Activated T-cell treated with anti-CD3 and anti-CD28 coated beads, Interleukin-2, amount 50 U/mL, for 72 hours (primary cell): ENCODE measurements at regions not wholly inside any gene's neighbourhood (a gene's known extent, or its start where the extent isn't known, plus 50 kb on each side); places are given as distances from the start of the nearest gene placed in this dataset.

Experiments
- ATAC-seq, 2 donors: fragments of 150-1000 bp; cut with Tn5 transposase; replicated peaks in 1 of 2; 2 replicates each; pipeline ENCODE4 v1.10.0; 2021; ENCODE audit warnings: moderate library complexity in 2 of 2, mild to moderate bottlenecking in 1 of 2
- DNase-seq, 2 donors: peaks; one replicate each; pipeline ENCODE4 v3.0.0; 2021 to 2022; ENCODE audit warnings: mixed read lengths in 1 of 2
- H3K27ac Mint-ChIP-seq: one replicate; pipeline ENCODE4 v1.8.0; 2022; ENCODE audit warnings: mild to moderate bottlenecking, moderate library complexity, mixed read lengths
- H3K27me3 Mint-ChIP-seq: one replicate; pipeline ENCODE4 v1.8.0; 2022; ENCODE audit warnings: low read depth, mixed read lengths
- H3K36me3 Mint-ChIP-seq, 2 donors: one replicate each; pipeline ENCODE4 v1.8.0; 2022; ENCODE audit warnings: mixed read lengths in 2 of 2, mild to moderate bottlenecking in 1 of 2; ENCODE audit not compliant: insufficient read depth in 2 of 2
- H3K4me1 Mint-ChIP-seq: one replicate; pipeline ENCODE4 v1.8.0; 2022; ENCODE audit warnings: low read depth, mixed read lengths
- H3K4me3 Mint-ChIP-seq, 2 donors: one replicate each; pipeline ENCODE4 v1.8.0; 2022; ENCODE audit warnings: mild to moderate bottlenecking in 2 of 2, mixed read lengths in 2 of 2, moderate library complexity in 2 of 2
- H3K9me3 Mint-ChIP-seq, 2 donors: one replicate each; pipeline ENCODE4 v1.8.0; 2022; ENCODE audit warnings: mixed read lengths in 2 of 2

DNA sequence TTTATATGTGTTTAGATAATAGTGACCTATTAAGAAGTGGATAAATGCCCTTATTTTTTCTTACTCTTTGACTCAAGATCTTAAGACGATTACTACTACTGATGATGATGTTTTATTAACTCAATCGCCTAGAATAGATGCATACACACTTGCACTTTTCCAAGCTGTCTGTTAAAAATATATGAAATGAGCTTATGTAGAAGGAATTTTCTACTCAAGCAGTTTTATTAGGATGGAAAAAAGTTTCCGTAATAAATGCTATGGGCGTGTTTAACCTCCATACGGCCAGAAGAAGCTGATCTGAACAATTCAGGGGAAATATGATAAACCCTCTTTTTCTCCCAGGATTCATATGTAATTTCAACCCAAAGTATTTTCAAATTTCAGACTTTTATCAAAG, 455.7 kb upstream of the MPDZ start:
- H3K36me3 Mint-ChIP-seq: peaks cover 0 to 3% of the 10 kb centered on the region in 2 donors
- no peaks in the 10 kb centered on the region for H3K4me1 Mint-ChIP-seq
- ATAC-seq (no peak), DNase-seq (no peak)
- peaks cover 4 to 7% of the 10 kb centered on the region in 2 donors for H3K9me3 Mint-ChIP-seq
- no peaks in the 10 kb centered on the region for H3K27me3 Mint-ChIP-seq
- H3K27ac Mint-ChIP-seq: no peak overlapping the region
- no peak overlapping the region for H3K4me3 Mint-ChIP-seq

DNA sequence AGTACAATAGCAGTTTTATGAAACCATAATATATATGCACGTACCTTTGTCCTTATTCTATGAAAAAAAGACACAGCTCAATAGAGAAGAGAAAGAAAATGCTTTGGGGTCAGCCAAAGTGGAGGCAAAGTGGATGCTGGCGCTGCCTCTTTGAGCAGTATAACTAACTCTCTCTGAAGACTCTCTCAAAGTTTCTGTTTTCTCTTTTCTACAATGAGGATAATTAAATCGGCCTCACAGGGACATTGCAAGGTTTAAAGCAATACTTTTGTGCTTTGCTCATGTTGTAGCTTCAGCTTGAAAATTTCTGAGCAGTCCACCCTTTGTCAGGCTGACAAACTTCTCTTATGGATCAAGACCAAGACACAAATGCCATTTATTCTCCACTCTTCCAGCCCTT, 455.1 kb upstream of the MPDZ start:
- no peaks in the 10 kb centered on the region for H3K4me1 Mint-ChIP-seq
- H3K27ac Mint-ChIP-seq: no peak overlapping the region
- ATAC-seq: no peak
- peaks cover 0 to 3% of the 10 kb centered on the region in 2 donors for H3K36me3 Mint-ChIP-seq
- no peak overlapping the region for H3K4me3 Mint-ChIP-seq
- no peak for DNase-seq
- peaks cover 4 to 5% of the 10 kb centered on the region in 2 donors for H3K9me3 Mint-ChIP-seq
- H3K27me3 Mint-ChIP-seq: no peaks in the 10 kb centered on the region

DNA sequence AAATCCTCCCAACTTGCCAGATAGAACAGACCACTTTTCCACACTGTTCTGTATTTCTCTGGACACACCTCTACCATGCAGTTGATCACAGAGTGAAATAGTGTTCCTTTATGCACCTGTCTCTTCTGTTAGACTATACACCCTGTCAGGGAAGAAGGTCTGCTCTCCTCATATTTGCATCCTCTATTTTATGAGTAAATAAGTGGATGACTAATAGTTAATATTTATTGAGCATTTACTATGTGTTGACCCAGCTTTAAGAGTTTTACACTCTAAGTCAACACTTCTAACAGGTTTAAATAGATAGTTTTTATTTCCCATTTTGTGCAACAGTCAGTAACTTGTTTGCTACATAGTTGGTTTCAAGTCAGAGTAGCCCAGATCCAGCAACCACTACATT, 452.8 kb upstream of the MPDZ start:
- Mint-ChIP-seq H3K27ac (no peak overlapping the region), H3K4me3 (no peak overlapping the region), H3K27me3 (no peaks in the 10 kb centered on the region), H3K4me1 (no peaks in the 10 kb centered on the region), H3K9me3 (peaks cover 2 to 6% of the 10 kb centered on the region in 2 donors), H3K36me3 (peaks cover 0 to 1% of the 10 kb centered on the region in 2 donors)
- ATAC-seq (no peak), DNase-seq (no peak)

DNA sequence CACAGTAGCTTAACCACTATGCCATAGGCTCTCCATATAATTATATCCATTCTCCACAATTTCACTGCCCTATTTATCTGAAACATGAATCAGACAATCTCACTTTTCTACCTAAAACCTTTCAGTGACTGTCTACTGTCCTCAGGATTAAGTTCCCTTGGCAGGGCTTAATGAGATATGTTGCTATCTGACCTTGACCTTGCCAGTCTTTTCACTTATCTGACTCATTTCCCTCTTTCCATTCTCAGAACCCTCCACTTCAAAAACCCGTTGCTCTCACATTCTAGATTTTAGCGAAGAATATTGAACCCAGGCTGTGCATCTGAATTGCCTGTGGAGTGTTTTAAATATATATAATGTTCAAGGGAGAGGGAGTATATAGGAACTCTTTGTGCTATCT, 452.1 kb upstream of the MPDZ start:
- Mint-ChIP-seq H3K36me3 (peaks cover 0 to 1% of the 10 kb centered on the region in 2 donors), H3K9me3 (peaks cover 2 to 6% of the 10 kb centered on the region in 2 donors), H3K4me1 (no peaks in the 10 kb centered on the region), H3K4me3 (no peak overlapping the region), H3K27me3 (no peaks in the 10 kb centered on the region), H3K27ac (no peak overlapping the region)
- no peak for DNase-seq
- no peak for ATAC-seq

DNA sequence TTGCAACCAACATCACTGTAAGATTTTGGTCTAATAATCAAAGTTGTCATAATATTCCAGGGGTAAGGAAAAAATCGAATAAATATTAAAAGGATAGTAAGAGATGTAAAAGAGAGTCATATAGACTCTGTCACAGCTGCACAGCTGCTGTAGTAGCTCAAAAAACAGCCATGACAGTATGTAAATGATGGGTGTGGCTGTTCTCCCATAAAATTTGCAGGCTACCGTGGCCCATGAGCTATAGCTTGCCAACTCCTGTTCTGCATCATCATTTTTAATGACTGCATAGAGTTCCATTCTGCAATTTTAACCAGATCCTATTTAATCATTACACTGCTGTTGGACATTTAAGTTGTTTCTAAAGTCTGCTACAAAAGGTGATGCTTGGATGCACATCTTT, 450.5 kb upstream of the MPDZ start:
- Mint-ChIP-seq H3K4me1 (no peaks in the 10 kb centered on the region), H3K27me3 (no peaks in the 10 kb centered on the region)

DNA sequence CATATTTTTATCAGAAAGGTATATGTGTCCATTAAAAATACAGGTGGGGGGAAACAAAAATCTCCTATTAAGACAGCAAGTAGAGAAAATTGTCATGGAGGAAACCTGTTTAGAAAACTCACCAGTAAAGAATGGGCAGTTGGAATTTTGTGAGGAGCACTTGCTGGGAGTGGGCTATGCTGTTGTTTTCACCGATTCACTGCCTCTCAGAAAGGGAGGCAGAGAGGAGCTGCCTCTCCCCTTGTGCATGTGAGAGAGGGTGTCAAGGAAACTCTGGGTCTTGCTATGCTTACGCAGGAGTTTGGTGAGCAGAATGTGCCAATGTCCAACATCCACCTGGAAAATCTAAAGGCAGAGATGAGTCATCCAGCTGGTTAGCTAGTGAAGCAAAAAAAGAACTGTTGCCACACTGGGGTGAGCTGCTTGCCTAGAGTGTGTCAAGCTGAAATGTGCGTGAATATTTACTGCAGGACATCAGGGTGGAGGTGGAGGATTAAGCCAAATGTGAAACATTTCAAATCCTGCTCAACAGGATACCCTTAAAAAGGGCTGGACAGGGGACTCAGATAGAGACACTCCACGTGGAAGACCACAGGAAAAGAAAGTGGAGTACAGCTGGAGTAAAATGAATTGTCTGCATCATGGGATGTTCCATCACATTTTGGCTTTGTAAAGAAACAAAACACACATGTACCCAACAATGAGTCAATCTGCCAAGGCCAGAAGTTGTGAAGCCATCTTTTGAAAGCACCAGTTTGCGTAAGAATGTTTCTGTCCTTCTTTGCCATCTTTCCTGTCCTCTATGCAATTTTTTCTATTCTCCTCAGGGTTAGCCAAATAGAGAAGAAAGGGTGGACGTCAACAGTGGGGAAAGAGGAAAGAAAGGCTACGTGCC, 449.7 kb upstream of the MPDZ start:
- no peak for DNase-seq
- Mint-ChIP-seq H3K27me3 (no peaks in the 10 kb centered on the region), H3K27ac (no peak overlapping the region), H3K9me3 (peaks cover 2 to 6% of the 10 kb centered on the region in 2 donors), H3K36me3 (peaks cover 0 to 1% of the 10 kb centered on the region in 2 donors), H3K4me3 (no peak overlapping the region), H3K4me1 (no peaks in the 10 kb centered on the region)
- no peak for ATAC-seq

More for the DNA sequence above, 450.5 kb upstream of the MPDZ start:
- H3K36me3 Mint-ChIP-seq: peaks cover 0 to 1% of the 10 kb centered on the region in 2 donors
- H3K27ac Mint-ChIP-seq: no peak overlapping the region
- DNase-seq: no peak
- no peak for ATAC-seq
- H3K9me3 Mint-ChIP-seq: peaks cover 2 to 6% of the 10 kb centered on the region in 2 donors
- H3K4me3 Mint-ChIP-seq: no peak overlapping the region

DNA sequence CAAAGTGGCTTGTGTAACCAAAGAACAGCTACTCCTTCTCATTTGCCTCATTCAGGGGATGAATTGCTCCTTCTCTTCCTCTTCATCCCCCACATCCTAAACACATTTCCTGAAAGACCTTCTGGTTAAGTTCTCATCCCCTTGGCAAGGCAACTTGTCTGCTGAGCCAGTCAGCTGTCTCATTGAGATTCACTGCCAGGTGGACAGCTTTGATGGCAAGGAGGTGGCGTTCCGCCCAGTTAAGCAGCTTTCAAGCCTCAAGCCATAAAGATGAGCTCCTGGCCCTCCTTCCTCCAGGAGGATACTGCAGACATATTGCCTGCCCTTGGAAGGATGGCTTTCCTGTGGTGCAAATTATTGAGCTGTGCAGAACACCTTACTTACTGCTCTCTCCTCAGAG, 448.6 kb upstream of the MPDZ start:
- Mint-ChIP-seq H3K9me3 (peaks cover 5 to 8% of the 10 kb centered on the region in 2 donors), H3K4me1 (no peaks in the 10 kb centered on the region), H3K36me3 (peaks cover 0 to 1% of the 10 kb centered on the region in 2 donors), H3K4me3 (no peak overlapping the region), H3K27me3 (no peaks in the 10 kb centered on the region), H3K27ac (no peak overlapping the region)
- no peak for DNase-seq
- no peak for ATAC-seq

DNA sequence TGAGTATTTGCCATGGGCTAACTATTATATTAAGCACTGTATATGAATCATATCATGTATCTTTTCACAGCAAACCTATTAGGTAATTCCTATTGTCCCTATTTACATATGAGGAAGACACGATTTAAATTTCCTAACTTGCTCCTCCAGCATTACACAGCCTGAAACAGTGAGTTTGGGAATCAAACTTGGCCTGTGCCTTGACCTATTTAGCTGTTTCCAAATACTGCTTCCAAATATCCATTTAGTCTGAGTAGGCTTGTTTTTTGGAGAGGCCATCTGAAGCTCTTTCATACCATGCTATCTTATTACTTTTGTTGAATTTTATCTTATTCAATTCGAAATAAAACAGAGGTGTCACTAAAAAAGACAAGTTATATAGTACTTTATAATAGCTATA, 447.3 kb upstream of the MPDZ start:
- Mint-ChIP-seq H3K4me3 (no peak overlapping the region), H3K9me3 (peaks cover 4 to 9% of the 10 kb centered on the region in 2 donors), H3K4me1 (no peaks in the 10 kb centered on the region), H3K36me3 (peaks cover 0 to 1% of the 10 kb centered on the region in 2 donors), H3K27ac (no peak overlapping the region), H3K27me3 (no peaks in the 10 kb centered on the region)
- DNase-seq: no peak
- no peak for ATAC-seq

DNA sequence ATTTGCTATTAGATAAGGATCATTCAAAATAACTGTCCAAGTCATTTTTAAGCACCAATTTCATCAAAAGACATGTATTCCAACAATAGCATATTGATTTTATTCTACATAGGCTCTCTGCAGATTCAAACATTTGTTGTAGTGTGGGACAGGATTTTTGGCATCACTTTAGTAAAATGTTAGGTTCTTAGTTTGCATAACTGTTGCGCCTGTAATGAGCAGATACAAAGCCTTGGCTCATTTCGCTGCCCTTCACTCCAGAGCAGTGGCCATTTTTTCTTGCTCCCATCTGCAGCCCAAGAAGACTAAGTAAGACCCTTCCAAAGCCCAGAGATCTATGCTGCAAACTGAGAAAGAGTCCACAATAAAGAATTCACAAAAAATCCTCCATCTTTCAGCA, 446.0 kb upstream of the MPDZ start:
- peaks cover 4 to 5% of the 10 kb centered on the region in 2 donors for H3K9me3 Mint-ChIP-seq
- no peaks in the 10 kb centered on the region for H3K27me3 Mint-ChIP-seq
- DNase-seq (no peak), ATAC-seq (no peak)
- H3K36me3 Mint-ChIP-seq: peaks cover 0 to 1% of the 10 kb centered on the region in 2 donors
- no peaks in the 10 kb centered on the region for H3K4me1 Mint-ChIP-seq
- H3K4me3 Mint-ChIP-seq: no peak overlapping the region
- no peak overlapping the region for H3K27ac Mint-ChIP-seq

DNA sequence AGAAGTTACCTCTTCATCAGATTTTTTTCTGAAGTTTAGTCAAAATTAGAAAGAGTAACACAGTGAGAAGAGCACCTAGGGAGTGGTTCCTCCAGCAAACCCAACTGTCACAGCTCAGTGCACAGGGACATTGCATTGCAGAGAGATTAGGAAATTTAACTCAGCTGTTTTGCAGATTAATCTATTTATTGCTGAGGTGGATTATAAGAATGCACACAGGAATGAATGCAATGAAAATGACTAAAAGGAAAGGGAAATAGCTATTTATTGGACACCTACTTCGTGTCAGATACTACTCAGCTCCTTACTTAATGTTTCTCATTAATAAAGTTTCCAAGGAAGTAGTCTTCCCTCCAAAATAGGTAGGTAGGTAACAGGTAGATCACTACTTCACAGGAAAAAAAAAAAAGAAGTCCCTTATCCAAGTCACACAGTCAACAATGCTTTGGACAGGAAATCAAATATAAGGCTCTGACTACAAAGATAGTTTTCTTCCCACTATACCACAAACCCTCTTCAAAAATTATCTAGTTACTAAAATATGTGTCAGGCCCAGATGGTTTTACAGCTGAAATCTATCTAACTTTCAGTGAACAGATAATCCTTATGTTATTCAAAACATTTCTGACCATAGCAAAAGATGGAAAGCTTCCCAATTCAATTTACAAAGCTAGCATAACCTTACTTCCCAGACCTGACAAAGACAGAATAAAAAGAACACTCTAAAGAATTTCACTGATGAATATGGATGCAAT, 442.2 kb upstream of the MPDZ start:
- H3K4me3 Mint-ChIP-seq: no peak overlapping the region
- ATAC-seq (no peak), DNase-seq (no peak)
- no peaks in the 10 kb centered on the region for H3K4me1 Mint-ChIP-seq
- no peaks in the 10 kb centered on the region for H3K27me3 Mint-ChIP-seq
- H3K9me3 Mint-ChIP-seq: peaks cover 3 to 6% of the 10 kb centered on the region in 2 donors
- H3K36me3 Mint-ChIP-seq: no peaks in the 10 kb centered on the region
- H3K27ac Mint-ChIP-seq: no peak overlapping the region

DNA sequence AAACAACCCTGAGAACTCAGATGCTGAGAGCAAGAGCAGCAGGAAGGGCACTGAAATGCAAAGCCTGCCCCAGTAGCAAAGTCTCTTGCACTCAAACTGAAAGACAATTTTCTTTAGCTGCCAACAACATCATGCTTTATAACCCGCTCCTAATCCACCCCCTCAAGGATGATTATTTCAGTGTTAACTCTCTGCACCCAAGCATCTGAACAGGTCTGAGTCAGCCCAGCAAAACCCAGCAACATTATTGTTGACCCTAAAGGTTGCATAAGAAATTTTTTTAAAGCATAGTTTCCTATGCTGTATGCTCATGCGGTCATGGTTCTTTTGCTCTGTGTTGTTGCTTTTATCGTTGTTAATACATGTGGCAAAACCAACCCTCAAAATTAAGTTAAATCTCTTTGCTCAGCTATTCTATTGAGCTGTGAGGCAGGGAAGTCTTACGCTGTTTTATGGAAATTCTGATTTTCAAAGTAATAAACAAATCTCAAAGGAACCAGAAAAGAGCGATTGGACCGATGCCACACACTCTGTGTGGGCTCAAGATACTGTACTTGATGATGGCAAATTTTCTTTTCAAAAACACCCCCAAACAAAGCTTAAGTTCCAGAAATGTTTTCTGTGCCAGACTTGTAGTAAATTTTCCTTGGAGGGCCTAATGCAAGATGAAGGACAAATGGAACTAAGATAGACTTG, 440.6 kb upstream of the MPDZ start:
- ATAC-seq (no peak), DNase-seq (no peak)
- H3K4me1 Mint-ChIP-seq: no peaks in the 10 kb centered on the region
- peaks cover 3 to 7% of the 10 kb centered on the region in 2 donors for H3K9me3 Mint-ChIP-seq
- no peak overlapping the region for H3K27ac Mint-ChIP-seq
- H3K27me3 Mint-ChIP-seq: no peaks in the 10 kb centered on the region
- H3K36me3 Mint-ChIP-seq: no peaks in the 10 kb centered on the region
- H3K4me3 Mint-ChIP-seq: no peak overlapping the region

DNA sequence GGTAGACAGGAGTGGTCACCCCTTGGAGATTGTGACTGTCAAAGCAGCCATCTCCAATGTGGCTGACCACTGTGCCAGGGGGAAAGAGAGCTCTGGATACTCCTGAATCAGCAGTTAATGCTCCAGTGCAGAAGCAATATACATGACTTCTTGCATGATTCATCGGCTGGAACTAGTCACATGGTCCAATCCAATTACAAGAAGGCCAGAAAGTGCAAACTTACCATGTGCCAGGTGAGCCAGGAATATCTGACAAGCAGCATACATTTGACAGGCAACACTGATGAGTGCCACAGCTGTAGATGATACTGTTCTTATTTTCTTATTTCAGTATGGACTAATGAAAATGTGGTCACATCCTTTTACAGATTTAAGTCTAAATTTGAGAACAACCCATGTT, 440.0 kb upstream of the MPDZ start:
- DNase-seq (no peak), ATAC-seq (no peak)
- Mint-ChIP-seq H3K4me1 (no peaks in the 10 kb centered on the region), H3K9me3 (peaks cover 3 to 7% of the 10 kb centered on the region in 2 donors), H3K4me3 (no peak overlapping the region), H3K36me3 (no peaks in the 10 kb centered on the region), H3K27ac (no peak overlapping the region), H3K27me3 (no peaks in the 10 kb centered on the region)

DNA sequence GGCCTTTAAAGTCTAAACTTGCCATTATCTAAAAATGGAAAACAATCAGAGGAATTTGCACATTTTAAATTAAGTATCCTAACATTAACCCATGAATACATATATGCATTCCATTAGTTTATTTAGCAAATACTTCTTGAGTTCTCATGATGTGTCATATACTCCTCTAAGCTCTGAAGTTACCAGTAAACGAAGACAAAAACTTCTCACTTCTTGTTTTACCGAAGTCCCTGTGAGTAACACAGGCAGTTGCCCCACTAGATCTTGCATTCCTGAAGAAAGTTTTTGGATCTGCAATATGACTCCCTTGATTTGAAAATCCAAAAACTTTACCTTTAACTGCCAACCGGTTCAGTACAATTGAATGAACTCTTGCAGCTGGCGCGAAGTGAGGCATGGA, 439.0 kb upstream of the MPDZ start:
- Mint-ChIP-seq H3K27me3 (no peaks in the 10 kb centered on the region), H3K27ac (no peak overlapping the region), H3K4me1 (no peaks in the 10 kb centered on the region), H3K9me3 (peaks cover 3 to 6% of the 10 kb centered on the region in 2 donors), H3K36me3 (no peaks in the 10 kb centered on the region), H3K4me3 (no peak overlapping the region)
- DNase-seq (no peak), ATAC-seq (no peak)
